HL-60 (cell line): ENCODE measurements at regions not wholly inside any gene's neighbourhood (a gene's known extent, or its start where the extent isn't known, plus 50 kb on each side); places are given as distances from the start of the nearest gene placed in this dataset.

Experiments
- DNase-seq, 2 experiments: peaks; one replicate each; pipeline ENCODE4 v3.0.0-alpha.2; 2010 to 2020; ENCODE audit warnings: low read depth in 1 of 2, low spot score in 1 of 2
- H3K27ac ChIP-seq: fragments of 250-450 bp; sonication (Bioruptor Pico); replicated peaks from 2 replicates; pipeline ENCODE4 v1.5.1; 2020; ENCODE audit warnings: mild to moderate bottlenecking, moderate library complexity
- H3K27me3 ChIP-seq: fragments of 250-450 bp; sonication (Bioruptor Pico); 2 replicates; pipeline ENCODE4 v1.5.1; 2021; ENCODE audit warnings: mild to moderate bottlenecking, moderate library complexity; ENCODE audit not compliant: insufficient read depth, poor library complexity, severe bottlenecking
- H3K4me3 ChIP-seq: replicated peaks from 2 replicates; pipeline ENCODE4 v1.5.1; 2011; ENCODE audit warnings: mild to moderate bottlenecking, control low read depth, low read length; ENCODE audit not compliant: insufficient read depth
- GABPA ChIP-seq: IDR thresholded peaks from 2 replicates; pipeline ENCODE4 v1.6.1; 2012; ENCODE audit warnings: low read depth
- POLR2AphosphoS5 ChIP-seq: IDR thresholded peaks from 2 replicates; pipeline ENCODE4 v1.6.1; 2012; ENCODE audit warnings: low read depth
- SPI1 ChIP-seq: IDR thresholded peaks from 2 replicates; pipeline ENCODE4 v1.6.1; 2012; ENCODE audit warnings: low read depth, mild to moderate bottlenecking, borderline replicate concordance
- TF ChIP-seq, protein P1 (sequence below): IDR thresholded peaks from one replicate; pipeline ENCODE4 v1.5.1; 2011; ENCODE audit warnings: low read length, control low read depth, inconsistent platforms; ENCODE audit not compliant: insufficient read depth
- TF ChIP-seq, protein P2 (sequence below): IDR thresholded peaks from 2 replicates; pipeline ENCODE4 v1.6.1; 2012; ENCODE audit warnings: low read depth; ENCODE audit not compliant: insufficient replicate concordance

DNA sequence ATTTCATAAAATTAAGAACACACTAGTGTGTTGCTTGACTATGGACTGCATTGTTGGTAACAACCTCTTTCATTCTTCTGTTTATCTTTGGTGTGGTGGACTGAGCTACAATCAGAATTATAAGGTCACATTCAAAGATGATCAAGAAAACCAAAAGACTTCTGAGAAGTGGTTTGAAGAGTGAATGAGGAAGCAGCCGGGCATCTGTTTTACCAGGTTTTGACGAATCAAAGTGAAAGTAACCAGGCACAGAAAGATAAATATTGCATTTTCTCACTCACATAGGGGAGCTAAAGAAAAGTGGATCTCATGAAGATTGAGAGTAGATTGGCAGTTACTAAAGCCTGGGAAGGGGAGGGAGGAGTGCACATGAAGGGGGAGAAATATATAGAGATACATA, 589.1 kb downstream of the ZNF608 start:
- Histone ChIP-seq H3K27me3 (no peaks in the 10 kb centered on the region), H3K27ac (no peak overlapping the region), H3K4me3 (no peak overlapping the region)
- no peak for DNase-seq
- no peak for TF ChIP-seq SPI1
- TF ChIP-seq, protein P1, sequence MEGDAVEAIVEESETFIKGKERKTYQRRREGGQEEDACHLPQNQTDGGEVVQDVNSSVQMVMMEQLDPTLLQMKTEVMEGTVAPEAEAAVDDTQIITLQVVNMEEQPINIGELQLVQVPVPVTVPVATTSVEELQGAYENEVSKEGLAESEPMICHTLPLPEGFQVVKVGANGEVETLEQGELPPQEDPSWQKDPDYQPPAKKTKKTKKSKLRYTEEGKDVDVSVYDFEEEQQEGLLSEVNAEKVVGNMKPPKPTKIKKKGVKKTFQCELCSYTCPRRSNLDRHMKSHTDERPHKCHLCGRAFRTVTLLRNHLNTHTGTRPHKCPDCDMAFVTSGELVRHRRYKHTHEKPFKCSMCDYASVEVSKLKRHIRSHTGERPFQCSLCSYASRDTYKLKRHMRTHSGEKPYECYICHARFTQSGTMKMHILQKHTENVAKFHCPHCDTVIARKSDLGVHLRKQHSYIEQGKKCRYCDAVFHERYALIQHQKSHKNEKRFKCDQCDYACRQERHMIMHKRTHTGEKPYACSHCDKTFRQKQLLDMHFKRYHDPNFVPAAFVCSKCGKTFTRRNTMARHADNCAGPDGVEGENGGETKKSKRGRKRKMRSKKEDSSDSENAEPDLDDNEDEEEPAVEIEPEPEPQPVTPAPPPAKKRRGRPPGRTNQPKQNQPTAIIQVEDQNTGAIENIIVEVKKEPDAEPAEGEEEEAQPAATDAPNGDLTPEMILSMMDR, result no peak
- no peak for TF ChIP-seq POLR2AphosphoS5

DNA sequence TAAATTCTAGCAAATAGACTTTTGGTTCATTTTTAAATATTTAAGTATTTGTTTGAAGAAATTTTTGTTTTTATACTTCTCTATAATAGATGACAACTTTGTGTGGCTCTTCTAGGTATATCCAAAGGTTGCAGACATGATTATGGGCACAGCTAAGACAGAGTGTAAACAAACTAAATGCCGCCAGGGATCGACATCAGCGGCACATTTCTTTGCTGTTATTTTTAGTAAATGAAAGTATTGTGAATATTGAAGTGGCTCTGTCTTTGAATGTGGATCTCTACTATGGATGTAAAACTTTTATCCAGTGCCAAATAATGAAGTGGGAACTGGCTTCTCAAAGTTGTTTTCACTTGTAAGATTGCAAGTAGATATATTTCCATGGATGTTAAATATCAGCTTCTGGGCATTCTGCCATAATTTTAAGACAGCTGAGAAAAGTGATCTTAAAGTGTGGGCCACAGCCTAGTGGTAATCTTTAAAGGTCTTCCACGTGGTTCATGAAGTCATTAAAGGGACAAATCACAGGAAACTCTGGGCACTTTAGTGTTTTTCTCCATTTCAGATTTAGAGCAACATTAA, 589.9 kb downstream of the ZNF608 start:
- no peak overlapping the region for H3K27ac ChIP-seq
- TF ChIP-seq GABPA (no peak), POLR2AphosphoS5 (no peak), SPI1 (no peak)
- TF ChIP-seq, protein P2, sequence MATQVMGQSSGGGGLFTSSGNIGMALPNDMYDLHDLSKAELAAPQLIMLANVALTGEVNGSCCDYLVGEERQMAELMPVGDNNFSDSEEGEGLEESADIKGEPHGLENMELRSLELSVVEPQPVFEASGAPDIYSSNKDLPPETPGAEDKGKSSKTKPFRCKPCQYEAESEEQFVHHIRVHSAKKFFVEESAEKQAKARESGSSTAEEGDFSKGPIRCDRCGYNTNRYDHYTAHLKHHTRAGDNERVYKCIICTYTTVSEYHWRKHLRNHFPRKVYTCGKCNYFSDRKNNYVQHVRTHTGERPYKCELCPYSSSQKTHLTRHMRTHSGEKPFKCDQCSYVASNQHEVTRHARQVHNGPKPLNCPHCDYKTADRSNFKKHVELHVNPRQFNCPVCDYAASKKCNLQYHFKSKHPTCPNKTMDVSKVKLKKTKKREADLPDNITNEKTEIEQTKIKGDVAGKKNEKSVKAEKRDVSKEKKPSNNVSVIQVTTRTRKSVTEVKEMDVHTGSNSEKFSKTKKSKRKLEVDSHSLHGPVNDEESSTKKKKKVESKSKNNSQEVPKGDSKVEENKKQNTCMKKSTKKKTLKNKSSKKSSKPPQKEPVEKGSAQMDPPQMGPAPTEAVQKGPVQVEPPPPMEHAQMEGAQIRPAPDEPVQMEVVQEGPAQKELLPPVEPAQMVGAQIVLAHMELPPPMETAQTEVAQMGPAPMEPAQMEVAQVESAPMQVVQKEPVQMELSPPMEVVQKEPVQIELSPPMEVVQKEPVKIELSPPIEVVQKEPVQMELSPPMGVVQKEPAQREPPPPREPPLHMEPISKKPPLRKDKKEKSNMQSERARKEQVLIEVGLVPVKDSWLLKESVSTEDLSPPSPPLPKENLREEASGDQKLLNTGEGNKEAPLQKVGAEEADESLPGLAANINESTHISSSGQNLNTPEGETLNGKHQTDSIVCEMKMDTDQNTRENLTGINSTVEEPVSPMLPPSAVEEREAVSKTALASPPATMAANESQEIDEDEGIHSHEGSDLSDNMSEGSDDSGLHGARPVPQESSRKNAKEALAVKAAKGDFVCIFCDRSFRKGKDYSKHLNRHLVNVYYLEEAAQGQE, result no peak
- TF ChIP-seq, protein P1, result no peak
- DNase-seq, result no peak
- H3K4me3 ChIP-seq, result no peak overlapping the region
- no peaks in the 10 kb centered on the region for H3K27me3 ChIP-seq

DNA sequence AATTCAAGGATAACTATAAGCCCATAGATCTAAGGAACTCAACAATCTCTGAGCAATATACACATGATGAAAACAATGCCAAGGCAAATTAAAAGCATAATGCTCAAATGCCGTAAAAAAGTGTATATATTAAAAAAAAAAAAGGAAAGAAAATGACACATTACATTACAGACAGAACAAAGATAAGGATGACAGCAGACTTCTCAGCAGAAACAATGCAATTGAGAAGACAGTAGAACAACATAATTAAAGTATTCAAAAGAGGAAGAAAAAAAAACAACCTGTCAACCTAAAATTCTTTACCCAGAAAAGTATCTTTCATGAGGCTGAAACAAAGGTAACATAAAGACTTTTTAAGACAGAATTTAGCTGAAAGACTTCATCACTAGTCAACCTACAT, 591.7 kb downstream of the ZNF608 start:
- Histone ChIP-seq H3K27ac (no peak overlapping the region), H3K4me3 (no peak overlapping the region), H3K27me3 (no peaks in the 10 kb centered on the region)
- TF ChIP-seq GABPA (no peak), POLR2AphosphoS5 (no peak), SPI1 (no peak)
- TF ChIP-seq, protein P2, result no peak
- TF ChIP-seq, protein P1, result no peak
- DNase-seq, result no peak

DNA sequence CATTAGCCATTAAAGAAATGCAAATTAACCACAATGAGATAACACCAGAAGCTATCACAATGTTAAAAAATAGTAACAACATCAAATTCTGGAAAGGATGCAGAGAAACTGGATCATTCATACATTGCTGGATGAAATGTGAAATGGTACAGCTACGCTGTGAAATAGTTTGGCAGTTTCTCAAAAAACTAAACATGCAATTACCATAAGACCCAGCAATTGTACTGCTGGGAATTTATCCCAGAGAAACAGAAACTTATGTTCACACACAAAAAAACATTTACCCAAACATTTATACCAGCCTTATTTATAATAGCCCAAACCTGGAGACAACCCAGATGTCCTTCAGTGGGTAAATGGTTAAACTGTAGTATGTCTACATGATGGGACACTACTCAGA, 592.9 kb downstream of the ZNF608 start:
- H3K4me3 ChIP-seq, result no peak overlapping the region
- no peaks in the 10 kb centered on the region for H3K27me3 ChIP-seq
- TF ChIP-seq, protein P1, result no peak
- TF ChIP-seq SPI1 (no peak), GABPA (no peak), POLR2AphosphoS5 (no peak)
- TF ChIP-seq, protein P2, result no peak
- no peak for DNase-seq
- no peak overlapping the region for H3K27ac ChIP-seq
